DND-41 (cell line): ENCODE measurements at regions not wholly inside any gene's neighbourhood (a gene's known extent, or its start where the extent isn't known, plus 50 kb on each side); places are given as distances from the start of the nearest gene placed in this dataset.

Source experiments
- ATAC-seq: fragments of 200-7000 bp; cut with Tn5 transposase; 3 replicates; pipeline ENCODE4 v1.9.1; 2021; ENCODE audit warnings: low read depth; ENCODE audit not compliant: insufficient read depth
- DNase-seq: peaks from one replicate; pipeline ENCODE4 v3.0.0-alpha.2; 2020
- H2AFZ ChIP-seq: 2 replicates; pipeline ENCODE4 v1.6.0; 2012; ENCODE audit warnings: low read depth, low read length
- H3K27ac ChIP-seq: 2 replicates; pipeline ENCODE4 v1.5.1; 2012; ENCODE audit warnings: low read length, inconsistent platforms
- H3K27me3 ChIP-seq: fragments of 200-600 bp; sonication (generic); 2 replicates; pipeline ENCODE4 v1.6.0; 2012; ENCODE audit warnings: low read length, mild to moderate bottlenecking, inconsistent platforms; ENCODE audit not compliant: insufficient read depth, poor library complexity
- H3K36me3 ChIP-seq: 2 replicates; pipeline ENCODE4 v1.5.1; 2012; ENCODE audit warnings: low read length, inconsistent platforms; ENCODE audit not compliant: insufficient read depth
- H3K4me1 ChIP-seq: 2 replicates; pipeline ENCODE4 v1.5.1; 2012; ENCODE audit warnings: mild to moderate bottlenecking, low read length; ENCODE audit not compliant: insufficient read depth
- H3K4me2 ChIP-seq: 2 replicates; pipeline ENCODE4 v1.6.0; 2012; ENCODE audit warnings: mild to moderate bottlenecking, moderate library complexity, low read length, inconsistent platforms; ENCODE audit not compliant: insufficient read depth
- H3K4me3 ChIP-seq, 2 experiments: fragments of 200-600 bp in 1 of 2; shearing (Covaris generic) in 1 of 2; 2 replicates each; pipeline ENCODE4 v1.5.1; 2012 to 2016; ENCODE audit warnings: inconsistent platforms in 2 of 2, low read length in 2 of 2, mild to moderate bottlenecking in 2 of 2, low read depth in 1 of 2, moderate library complexity in 1 of 2
- H3K79me2 ChIP-seq: 2 replicates; pipeline ENCODE4 v1.6.0; 2012; ENCODE audit warnings: low read length, inconsistent platforms; ENCODE audit not compliant: insufficient read depth
- H3K9ac ChIP-seq: 2 replicates; pipeline ENCODE4 v1.6.0; 2012; ENCODE audit warnings: low read depth, mild to moderate bottlenecking, inconsistent platforms, low read length, moderate library complexity
- H3K9me3 ChIP-seq: 2 replicates; pipeline ENCODE4 v1.5.1; 2012; ENCODE audit warnings: low read length, moderate library complexity, mild to moderate bottlenecking, inconsistent platforms; ENCODE audit not compliant: insufficient read depth, severe bottlenecking
- H4K20me1 ChIP-seq: 2 replicates; pipeline ENCODE4 v1.6.0; 2012; ENCODE audit warnings: low read length; ENCODE audit not compliant: insufficient read depth
- CTCF ChIP-seq: IDR thresholded peaks from 2 replicates; pipeline ENCODE4 v1.5.1; 2012; ENCODE audit warnings: borderline replicate concordance, low read length, moderate library complexity, mild to moderate bottlenecking; ENCODE audit not compliant: poor library complexity, severe bottlenecking; ENCODE audit errors: extremely low read depth
- EZH2 ChIP-seq: IDR thresholded peaks from 3 replicates; pipeline ENCODE4 v1.6.1; 2012; ENCODE audit warnings: borderline replicate concordance, low read depth, mild to moderate bottlenecking, moderate library complexity, low read length, inconsistent platforms; ENCODE audit not compliant: severe bottlenecking

GRCh38 chr12:113710216-113710615, 238.5 kb upstream of the LHX5 start:
- Histone ChIP-seq H3K27me3 (peaks cover 28% of the 10 kb centered on the region), H2AFZ (no peak overlapping the region), H3K36me3 (no peaks in the 10 kb centered on the region), H3K4me3 (no peak overlapping the region), H4K20me1 (no peaks in the 10 kb centered on the region), H3K4me1 (no peaks in the 10 kb centered on the region), H3K9ac (no peak overlapping the region), H3K79me2 (no peaks in the 10 kb centered on the region), H3K9me3 (no peaks in the 10 kb centered on the region), H3K4me2 (no peak overlapping the region), H3K27ac (no peak overlapping the region)
- TF ChIP-seq CTCF (no peak), EZH2 (no peak)
- DNase-seq, result no peak
- no peak for ATAC-seq

GRCh38 chr12:113709456-113709855, 237.8 kb upstream of the LHX5 start:
- H4K20me1 ChIP-seq, result no peaks in the 10 kb centered on the region
- H3K9me3 ChIP-seq, result no peaks in the 10 kb centered on the region
- no peaks in the 10 kb centered on the region for H3K36me3 ChIP-seq
- H3K4me2 ChIP-seq, result no peak overlapping the region
- H3K79me2 ChIP-seq, result no peaks in the 10 kb centered on the region
- no peak overlapping the region for H3K4me3 ChIP-seq
- H3K27me3 ChIP-seq, result peaks cover 31% of the 10 kb centered on the region
- no peak for TF ChIP-seq CTCF
- no peak for TF ChIP-seq EZH2
- H3K4me1 ChIP-seq, result no peaks in the 10 kb centered on the region
- no peak for ATAC-seq
- H3K9ac ChIP-seq, result no peak overlapping the region
- no peak for DNase-seq
- H3K27ac ChIP-seq, result no peak overlapping the region
- H2AFZ ChIP-seq, result no peak overlapping the region

GRCh38 chr12:113702836-113703235, 231.2 kb upstream of the LHX5 start:
- ATAC-seq, result no peak
- Histone ChIP-seq H3K4me2 (no peak overlapping the region), H3K9me3 (no peaks in the 10 kb centered on the region), H3K4me3 (no peak overlapping the region), H2AFZ (no peak overlapping the region), H3K79me2 (no peaks in the 10 kb centered on the region), H3K36me3 (no peaks in the 10 kb centered on the region), H3K27me3 (peaks cover 11% of the 10 kb centered on the region), H4K20me1 (no peaks in the 10 kb centered on the region), H3K27ac (no peak overlapping the region), H3K9ac (no peak overlapping the region), H3K4me1 (no peaks in the 10 kb centered on the region)
- no peak for DNase-seq
- TF ChIP-seq EZH2, result no peak
- no peak for TF ChIP-seq CTCF

- no peaks in the 10 kb centered on the region for H3K9me3 ChIP-seq
- peaks cover 11% of the 10 kb centered on the region for H3K27me3 ChIP-seq
- H3K9ac ChIP-seq, result no peak overlapping the region
- H3K27ac ChIP-seq, result no peak overlapping the region
- no peak overlapping the region for H3K4me2 ChIP-seq
- ATAC-seq (no peak), DNase-seq (no peak)
- no peaks in the 10 kb centered on the region for H3K79me2 ChIP-seq
- no peak overlapping the region for H3K4me3 ChIP-seq
- H2AFZ ChIP-seq, result no peak overlapping the region
- no peaks in the 10 kb centered on the region for H3K4me1 ChIP-seq
- no peaks in the 10 kb centered on the region for H4K20me1 ChIP-seq
- no peaks in the 10 kb centered on the region for H3K36me3 ChIP-seq
- no peak for TF ChIP-seq CTCF
- no peak for TF ChIP-seq EZH2
These were observed 230.6 kb upstream of the LHX5 start for GRCh38 chr12:113702276-113702675.
